ENCODE measurements at regions not wholly inside any gene's neighbourhood (a gene's known extent, or its start where the extent isn't known, plus 50 kb on each side); places are given as distances from the start of the nearest gene placed in this dataset.

GRCh38 chr5:173669483-173669882 lies 53.0 kb upstream of the BOD1 start:
- Histone ChIP-seq H3K27ac (ENCODE audit: extremely low read depth, low read depth, low read length) (no peak overlapping the region), H3K36me3 (ENCODE audit: control insufficient read depth in 2 of 2, insufficient read depth in 1 of 2, low read length in 2 of 2) (no peaks in the 10 kb centered on the region), H3K4me3 (ENCODE audit: low read depth, low read length) (no peak overlapping the region), H3K4me1 (ENCODE audit: control insufficient read depth, insufficient read depth, low read length) (no peaks in the 10 kb centered on the region), H3K9me3 (ENCODE audit: control insufficient read depth, insufficient read depth, low read depth, low read length) (0 out of 2 replicates have a peak, but pooled peaks cover 2% of the 10 kb centered on the region)
- POLR2A ChIA-PET: no interaction called here
- TF ChIP-seq SP2 (tag by site-specific recombination; IDR thresholded peaks at IDR 0.05) (no peak), ZSCAN30 (tag by site-specific recombination; IDR thresholded peaks at IDR 0.05) (peak; percentile 15; the same call in 1 of the 2 replicates)
- CTCF ChIA-PET: no interaction called here

DNA sequence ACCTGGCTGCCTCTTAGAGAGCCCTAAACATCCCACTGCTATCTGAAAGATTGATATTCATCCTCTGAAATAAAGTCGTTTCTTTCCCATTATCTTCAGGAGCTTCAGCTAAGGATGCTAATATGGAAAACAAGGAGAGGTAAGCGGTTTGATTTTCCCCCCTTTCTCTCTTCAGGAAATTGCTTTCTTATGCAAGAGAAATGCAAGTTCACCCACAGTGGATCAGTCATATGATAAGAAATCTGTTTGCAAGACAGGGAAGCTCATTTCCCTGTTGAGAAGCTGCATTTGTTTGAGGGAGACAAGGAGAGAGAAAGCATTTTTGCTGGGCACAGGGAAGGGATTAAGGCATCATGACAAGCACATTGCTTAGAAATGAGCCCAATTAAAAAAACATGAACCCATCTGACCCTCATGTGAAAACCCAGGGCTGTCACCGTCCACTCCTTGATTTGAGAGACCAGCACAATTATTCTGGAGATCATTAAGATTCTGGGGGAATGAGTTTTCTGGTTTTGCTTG lies 53.7 kb upstream of the BOD1 start:
- Histone ChIP-seq H3K9me3 (ENCODE audit: control insufficient read depth, insufficient read depth, low read depth, low read length) (0 out of 2 replicates have a peak, but pooled peaks cover 2% of the 10 kb centered on the region), H3K36me3 (ENCODE audit: control insufficient read depth in 2 of 2, insufficient read depth in 1 of 2, low read length in 2 of 2) (no peaks in the 10 kb centered on the region), H3K4me3 (ENCODE audit: low read depth, low read length) (no peak overlapping the region), H3K27ac (ENCODE audit: extremely low read depth, low read depth, low read length) (no peak overlapping the region), H3K4me1 (ENCODE audit: control insufficient read depth, insufficient read depth, low read length) (no peaks in the 10 kb centered on the region)
- POLR2A ChIA-PET: no interaction called here
- CTCF ChIA-PET: no interaction called here
- no peak for TF ChIP-seq SP7 (tag by site-specific recombination; IDR thresholded peaks at IDR 0.05)

DNA sequence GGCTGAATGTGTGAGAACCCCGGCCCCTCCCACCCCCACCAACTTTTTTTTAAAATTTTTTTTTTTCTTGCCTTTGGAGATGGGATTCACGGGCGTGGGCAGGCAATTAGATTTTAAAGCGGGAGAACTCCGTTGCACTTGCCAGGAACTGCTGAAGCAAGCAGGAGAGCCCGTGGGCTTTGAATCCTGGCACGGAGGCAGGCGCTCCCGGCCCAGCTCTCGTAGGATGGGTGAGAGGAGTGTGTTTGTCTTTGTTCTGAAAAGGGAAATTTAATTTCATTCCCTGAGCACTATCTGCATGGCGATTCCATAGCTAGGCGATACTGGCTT lies 54.3 kb upstream of the BOD1 start:
- Histone ChIP-seq H3K36me3 (ENCODE audit: control insufficient read depth in 2 of 2, insufficient read depth in 1 of 2, low read length in 2 of 2) (no peaks in the 10 kb centered on the region), H3K4me3 (ENCODE audit: low read depth, low read length) (no peak overlapping the region), H3K4me1 (ENCODE audit: control insufficient read depth, insufficient read depth, low read length) (no peaks in the 10 kb centered on the region), H3K27ac (ENCODE audit: extremely low read depth, low read depth, low read length) (no peak overlapping the region), H3K9me3 (ENCODE audit: control insufficient read depth, insufficient read depth, low read depth, low read length) (0 out of 2 replicates have a peak, but pooled peaks cover 2% of the 10 kb centered on the region)
- TF ChIP-seq ZNF175 (tag by site-specific recombination; IDR thresholded peaks at IDR 0.05) (no peak), EGR2 (tag by site-specific recombination; IDR thresholded peaks at IDR 0.05; ENCODE audit: low read depth) (peak; percentile 54; the same call in 1 of the 2 replicates)
- POLR2A ChIA-PET: no interaction called here
- CTCF ChIA-PET: no interaction called here

DNA sequence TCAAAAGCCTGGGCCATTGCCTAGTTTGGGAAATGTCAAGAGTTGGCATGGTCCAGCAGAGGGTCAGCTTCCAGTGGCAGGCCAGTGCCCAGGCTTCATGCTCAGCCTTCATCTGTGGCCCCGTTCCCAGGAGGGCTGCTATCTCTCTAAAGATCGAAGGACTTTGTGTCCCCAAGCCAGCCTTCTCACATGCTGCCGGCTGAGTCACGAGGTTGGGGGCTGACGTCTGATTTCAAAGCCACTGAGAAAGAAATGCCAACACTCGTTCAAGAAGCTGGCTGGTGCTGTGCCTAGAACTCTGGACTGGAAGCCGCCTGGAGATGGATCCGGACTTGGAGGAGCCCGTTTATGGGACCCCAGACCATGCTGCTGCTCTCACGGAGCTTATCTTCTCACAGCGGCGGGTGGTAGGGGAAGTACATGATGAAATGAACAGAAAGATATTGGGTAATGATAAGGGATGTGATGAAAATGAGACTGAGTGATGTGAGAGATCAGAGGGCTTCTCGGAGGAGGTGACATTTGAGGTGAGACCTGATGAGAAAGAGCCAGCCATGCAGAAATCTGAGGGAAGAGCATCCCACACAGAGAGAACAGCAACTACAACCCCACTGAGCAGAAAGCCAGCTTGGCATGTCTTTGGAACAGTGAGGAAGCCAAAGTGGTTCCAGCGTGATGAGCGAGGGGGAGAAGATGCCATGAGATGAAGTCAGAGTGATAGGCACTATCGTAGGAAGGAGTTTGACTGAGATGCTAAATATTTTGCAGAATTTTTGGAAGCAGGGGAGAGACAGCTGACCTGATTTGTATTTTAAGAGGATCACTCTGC lies 54.9 kb upstream of the BOD1 start:
- TF ChIP-seq GLIS1 (tag by site-specific recombination; IDR thresholded peaks at IDR 0.05): no peak
- TF ChIP-seq GLIS2 (tag by site-specific recombination; IDR thresholded peaks at IDR 0.05): no peak
- TF ChIP-seq ZNF555 (tag by site-specific recombination; conservative IDR thresholded peaks at IDR 0.05): no peak
- no peak for TF ChIP-seq ZNF148 (tag by site-specific recombination; IDR thresholded peaks at IDR 0.05; ENCODE audit: borderline replicate concordance)
- no peak for TF ChIP-seq ZNF266 (tag by site-specific recombination; IDR thresholded peaks at IDR 0.05; ENCODE audit: low read depth)
- no peak for TF ChIP-seq ZNF335 (tag by site-specific recombination; conservative IDR thresholded peaks at IDR 0.05)
- TF ChIP-seq ZBTB21 (tag by site-specific recombination; IDR thresholded peaks at IDR 0.05): no peak
- TF ChIP-seq RBAK (tag by site-specific recombination; IDR thresholded peaks at IDR 0.05): no peak
- no peak for TF ChIP-seq ZNF37A (tag by site-specific recombination; IDR thresholded peaks at IDR 0.05)
- no peak for TF ChIP-seq HOXC10 (CRISPR knock-in tag; IDR thresholded peaks at IDR 0.05)
- no peak for TF ChIP-seq TCF7L2 (IDR thresholded peaks at IDR 0.05; ENCODE audit: borderline replicate concordance, low read depth, low read length)
- TF ChIP-seq ZXDB (tag by site-specific recombination; IDR thresholded peaks at IDR 0.05): no peak
- TF ChIP-seq ZNF558 (tag by site-specific recombination; IDR thresholded peaks at IDR 0.05): no peak
- TF ChIP-seq, protein P1, sequence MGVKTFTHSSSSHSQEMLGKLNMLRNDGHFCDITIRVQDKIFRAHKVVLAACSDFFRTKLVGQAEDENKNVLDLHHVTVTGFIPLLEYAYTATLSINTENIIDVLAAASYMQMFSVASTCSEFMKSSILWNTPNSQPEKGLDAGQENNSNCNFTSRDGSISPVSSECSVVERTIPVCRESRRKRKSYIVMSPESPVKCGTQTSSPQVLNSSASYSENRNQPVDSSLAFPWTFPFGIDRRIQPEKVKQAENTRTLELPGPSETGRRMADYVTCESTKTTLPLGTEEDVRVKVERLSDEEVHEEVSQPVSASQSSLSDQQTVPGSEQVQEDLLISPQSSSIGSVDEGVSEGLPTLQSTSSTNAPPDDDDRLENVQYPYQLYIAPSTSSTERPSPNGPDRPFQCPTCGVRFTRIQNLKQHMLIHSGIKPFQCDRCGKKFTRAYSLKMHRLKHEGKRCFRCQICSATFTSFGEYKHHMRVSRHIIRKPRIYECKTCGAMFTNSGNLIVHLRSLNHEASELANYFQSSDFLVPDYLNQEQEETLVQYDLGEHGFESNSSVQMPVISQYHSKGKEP (tag by site-specific recombination; IDR thresholded peaks at IDR 0.05): no peak
- TF ChIP-seq ZSCAN23 (tag by site-specific recombination; IDR thresholded peaks at IDR 0.05): no peak
- TF ChIP-seq ZBTB1 (tag by site-specific recombination; IDR thresholded peaks at IDR 0.05): no peak
- TF ChIP-seq ZNF501 (tag by site-specific recombination; IDR thresholded peaks at IDR 0.05): no peak
- no peak for TF ChIP-seq FEZF1 (tag by site-specific recombination; IDR thresholded peaks at IDR 0.05)
- no peak for TF ChIP-seq ZNF211 (tag by site-specific recombination; IDR thresholded peaks at IDR 0.05; ENCODE audit: low read depth)
- H3K4me1 ChIP-seq (ENCODE audit: control insufficient read depth, insufficient read depth, low read length): no peaks in the 10 kb centered on the region
- CTCF ChIA-PET: interaction anchor here (0.6 kb wide), 1 partner anchor 19 kb away, joined by 4 read pairs; no protein-coding TSS in a partner anchor
- 0 out of 2 replicates have a peak, but pooled peaks cover 2% of the 10 kb centered on the region for H3K9me3 ChIP-seq (ENCODE audit: control insufficient read depth, insufficient read depth, low read depth, low read length)
- H3K27ac ChIP-seq (ENCODE audit: extremely low read depth, low read depth, low read length): no peak overlapping the region
- no peak overlapping the region for H3K4me3 ChIP-seq (ENCODE audit: low read depth, low read length)
- POLR2A ChIA-PET: no interaction called here
- H3K36me3 ChIP-seq (ENCODE audit: control insufficient read depth in 2 of 2, insufficient read depth in 1 of 2, low read length in 2 of 2): no peaks in the 10 kb centered on the region

Data from HEK293 (cell line).